Naive thymus-derived CD8-positive, alpha-beta T cell (primary cell): ENCODE measurements at regions not wholly inside any gene's neighbourhood (a gene's known extent, or its start where the extent isn't known, plus 50 kb on each side); places are given as distances from the start of the nearest gene placed in this dataset.
A peak's percentile ranks its signal among the peaks of the same experiment; 100 is the strongest.

Experiments
- ATAC-seq, 2 donors: fragments of 150-1000 bp; cut with Tn5 transposase in 1 of 2; sonication (Bioruptor Pico), chemical (Tn5 transposase) in 1 of 2; 1 replicate in 1 of 2; 2 replicates in 1 of 2; pipeline ENCODE4 v1.10.0; 2021; ENCODE audit warnings: mild to moderate bottlenecking in 2 of 2, moderate library complexity in 2 of 2
- POLR2A ChIA-PET: fragments of 350-600 bp; sonication (Branson Sonifier 250); formaldehyde crosslinking; loops from one replicate; lab custom pipeline; 2021; ENCODE audit warnings: antibody characterized with exemption; lab: Charles Lee
- DNase-seq, 10 donors: peaks; one replicate each; pipeline versions ENCODE4 v3.0.0 to v3.0.0-alpha.2; 2020 to 2022
- H3K27ac Mint-ChIP-seq, 10 donors: one replicate each; pipeline ENCODE4 v1.8.0; 2020 to 2022; ENCODE audit warnings: mild to moderate bottlenecking in 10 of 10, mixed read lengths in 10 of 10, moderate library complexity in 4 of 10, inconsistent platforms in 1 of 10
- H3K27me3 Mint-ChIP-seq, 5 donors: one replicate each; pipeline ENCODE4 v1.8.0; 2021 to 2022; ENCODE audit warnings: mixed read lengths in 5 of 5
- H3K36me3 Mint-ChIP-seq, 3 donors: one replicate each; pipeline ENCODE4 v1.8.0; 2020 to 2022; ENCODE audit warnings: mixed read lengths in 3 of 3, mild to moderate bottlenecking in 2 of 3, inconsistent platforms in 1 of 3
- H3K4me1 Mint-ChIP-seq, 4 donors: one replicate each; pipeline ENCODE4 v1.8.0; 2021 to 2022; ENCODE audit warnings: mixed read lengths in 4 of 4
- H3K4me3 Mint-ChIP-seq, 10 donors: one replicate each; pipeline ENCODE4 v1.8.0; 2020 to 2022; ENCODE audit warnings: mild to moderate bottlenecking in 10 of 10, mixed read lengths in 10 of 10, moderate library complexity in 6 of 10, inconsistent platforms in 1 of 10
- H3K9me3 Mint-ChIP-seq, 9 donors: one replicate each; pipeline ENCODE4 v1.8.0; 2020 to 2022; ENCODE audit warnings: mixed read lengths in 9 of 9, mild to moderate bottlenecking in 3 of 9, inconsistent platforms in 1 of 9, moderate library complexity in 1 of 9

DNA sequence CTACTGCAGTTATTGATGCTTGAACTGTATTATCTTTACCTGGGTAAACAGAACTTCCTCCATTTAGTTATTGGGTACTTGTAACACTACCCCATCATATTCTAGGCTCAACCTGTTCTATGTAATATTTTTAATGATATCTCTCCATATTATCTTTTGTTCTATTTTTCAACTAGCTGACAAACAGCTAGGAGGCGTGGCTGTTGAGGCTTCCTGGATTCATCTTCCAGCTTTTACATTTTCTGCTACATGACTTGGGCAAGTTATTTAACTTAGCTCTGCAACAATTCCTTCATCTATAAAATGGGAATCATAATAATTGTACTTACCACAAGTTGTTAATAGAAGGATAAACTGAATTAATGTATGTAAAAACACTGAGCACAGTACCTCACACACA is 349.3 kb downstream of the PTTG2 start:
- DNase-seq (no peak), ATAC-seq (no peak)
- peaks cover 21 to 60% (median 52%) of the 10 kb centered on the region in 4 donors for H3K4me1 Mint-ChIP-seq
- no peaks in the 10 kb centered on the region for H3K27me3 Mint-ChIP-seq
- H3K36me3 Mint-ChIP-seq = no peaks in the 10 kb centered on the region
- no peak overlapping the region for H3K4me3 Mint-ChIP-seq
- POLR2A ChIA-PET = no interaction called here
- H3K9me3 Mint-ChIP-seq = no peaks in the 10 kb centered on the region
- H3K27ac Mint-ChIP-seq = no peak overlapping the region

DNA sequence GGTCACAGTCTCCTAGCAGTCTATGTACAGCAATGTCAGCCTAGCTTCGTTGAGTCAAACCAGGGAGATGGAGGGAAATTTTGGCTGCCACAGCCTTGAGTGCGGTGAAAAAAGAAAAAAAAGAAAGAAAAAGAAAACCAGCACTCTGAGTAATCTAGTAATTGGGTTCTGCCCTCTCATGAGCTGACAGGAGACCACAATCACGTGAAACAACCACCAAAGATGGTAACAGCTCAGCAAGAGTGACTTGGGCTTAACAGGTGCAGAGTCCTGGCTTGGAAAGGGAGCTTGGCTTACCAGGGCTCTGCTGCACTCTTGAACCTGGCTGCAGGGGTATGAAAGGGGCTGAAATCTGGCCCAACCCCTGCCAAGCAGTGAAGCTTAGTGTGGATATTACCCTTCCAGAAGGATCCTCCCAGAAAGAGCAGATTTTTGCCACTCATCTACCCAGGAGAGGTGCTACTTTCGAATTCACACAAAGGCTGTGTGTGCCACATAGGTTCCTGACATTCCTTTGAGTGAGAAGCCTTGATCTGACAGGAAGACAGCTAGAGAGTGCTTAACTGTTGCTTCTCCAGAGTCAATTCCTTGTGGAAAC is 350.3 kb downstream of the PTTG2 start:
- ATAC-seq (peak; percentile 98 to 99), DNase-seq (peak in 9 of 10 donors; percentile 41 to 85 (median 69))
- H3K4me3 Mint-ChIP-seq = peak overlapping the region; percentile 29 to 82 (median 64)
- H3K27ac Mint-ChIP-seq = peak overlapping the region; percentile 50 to 93 (median 86)
- POLR2A ChIA-PET = interaction anchor here (1.1 to 1.7 kb wide), 3 partner anchors 10 to 356 kb away, joined by 4 to 5 read pairs (median 4); no protein-coding TSS in a partner anchor
- peaks cover 21 to 54% (median 50%) of the 10 kb centered on the region in 4 donors for H3K4me1 Mint-ChIP-seq
- no peaks in the 10 kb centered on the region for H3K9me3 Mint-ChIP-seq
- no peaks in the 10 kb centered on the region for H3K27me3 Mint-ChIP-seq
- H3K36me3 Mint-ChIP-seq = no peaks in the 10 kb centered on the region

DNA sequence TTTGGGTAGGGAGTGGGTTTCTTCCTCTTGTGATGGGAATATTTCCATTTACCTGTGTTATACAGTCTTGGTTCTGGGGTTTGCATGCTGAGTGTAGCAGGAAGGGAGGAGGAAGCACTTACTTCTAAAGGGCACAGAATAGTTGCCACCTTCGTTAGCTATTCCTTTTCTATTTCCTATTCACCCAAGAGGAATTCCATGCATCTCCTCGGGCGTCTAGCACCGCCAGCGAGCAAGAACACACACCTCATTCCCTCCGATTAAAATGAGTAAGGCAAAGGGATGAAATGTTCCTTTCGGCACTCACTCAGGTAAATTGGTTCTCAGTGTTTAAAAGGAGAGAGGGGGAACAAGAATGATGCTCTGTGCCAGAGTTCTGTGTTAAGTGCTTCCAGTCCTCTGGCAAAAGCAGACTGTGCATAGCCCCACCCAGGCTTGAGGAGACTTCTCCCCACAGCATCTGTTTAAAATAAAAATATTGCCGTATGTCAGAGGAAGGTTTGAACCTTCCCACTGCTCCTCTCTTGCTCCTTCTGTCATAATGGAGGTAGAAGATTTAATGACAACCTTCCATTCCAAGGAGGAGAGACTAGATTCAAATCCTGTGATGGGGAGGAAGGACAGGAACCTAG is 351.4 kb downstream of the PTTG2 start:
- H3K4me3 Mint-ChIP-seq = peak overlapping the region in 2 of 10 donors; percentile 4 to 15
- ATAC-seq (no peak), DNase-seq (no peak)
- H3K9me3 Mint-ChIP-seq = no peaks in the 10 kb centered on the region
- no peaks in the 10 kb centered on the region for H3K36me3 Mint-ChIP-seq
- POLR2A ChIA-PET = interaction anchor here (0.6 to 1.7 kb wide), 3 partner anchors 11 to 355 kb away, joined by 4 to 5 read pairs (median 4); no protein-coding TSS in a partner anchor
- peaks cover 21 to 46% (median 43%) of the 10 kb centered on the region in 4 donors for H3K4me1 Mint-ChIP-seq
- no peaks in the 10 kb centered on the region for H3K27me3 Mint-ChIP-seq
- H3K27ac Mint-ChIP-seq = peak overlapping the region in 2 of 10 donors; percentile 83 to 91

DNA sequence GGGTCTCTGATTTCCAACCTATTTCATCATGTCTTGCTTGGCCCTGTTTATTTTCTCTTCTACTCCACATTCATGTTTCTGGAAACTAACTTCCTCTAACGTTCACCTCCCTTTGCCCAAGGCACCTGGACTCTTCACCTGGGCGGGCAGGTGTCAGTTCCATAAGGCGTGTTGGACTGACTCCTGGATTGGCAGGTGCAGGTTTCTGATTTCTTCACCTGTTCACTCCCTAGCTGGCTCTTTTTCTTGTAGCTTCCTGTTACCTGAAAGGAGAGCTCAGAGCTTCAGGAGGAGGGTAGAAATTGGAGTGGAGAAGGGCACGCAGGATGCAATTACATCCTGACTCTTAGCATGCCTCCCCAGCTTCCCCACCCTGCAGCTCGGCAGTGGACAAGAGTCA is 350.8 kb upstream of the KLF3 start:
- peaks cover 21 to 39% (median 38%) of the 10 kb centered on the region in 4 donors for H3K4me1 Mint-ChIP-seq
- ATAC-seq (no peak), DNase-seq (no peak)
- no peaks in the 10 kb centered on the region for H3K9me3 Mint-ChIP-seq
- no peaks in the 10 kb centered on the region for H3K27me3 Mint-ChIP-seq
- H3K36me3 Mint-ChIP-seq = no peaks in the 10 kb centered on the region
- no peak overlapping the region for H3K4me3 Mint-ChIP-seq
- H3K27ac Mint-ChIP-seq = peak overlapping the region in 3 of 10 donors; percentile 20 to 65 (median 44)
- POLR2A ChIA-PET = interaction anchor here (1.4 kb wide), 1 partner anchor 359 kb away, joined by 4 read pairs; no protein-coding TSS in a partner anchor

DNA sequence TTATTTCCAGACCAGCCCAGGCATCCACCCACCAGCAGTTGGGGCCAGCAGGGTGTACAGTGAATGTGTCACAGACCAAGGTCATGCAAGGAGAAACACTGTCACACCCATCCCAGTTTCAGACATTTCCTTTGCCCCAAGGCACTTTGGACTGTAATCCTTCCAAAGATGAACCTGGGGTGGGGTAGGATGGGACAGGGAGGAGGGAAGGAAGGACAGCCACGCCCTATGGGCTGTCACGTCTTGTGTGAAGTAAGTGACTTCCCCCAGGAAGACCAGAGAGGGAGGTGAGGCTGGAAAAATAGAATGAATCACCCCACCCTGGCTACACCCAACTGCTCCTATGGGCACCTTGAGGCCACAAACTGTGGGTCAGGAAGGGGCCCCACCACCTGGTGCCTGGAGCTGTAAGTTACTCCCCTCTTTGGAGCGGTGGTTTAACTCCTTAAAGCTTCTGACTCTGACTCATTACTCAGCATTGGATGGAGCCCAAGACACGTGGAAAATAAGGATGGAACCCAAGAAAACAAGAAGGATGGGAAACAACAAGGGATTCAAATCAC is 349.9 kb upstream of the KLF3 start:
- DNase-seq (no peak), ATAC-seq (no peak)
- Mint-ChIP-seq H3K4me1 (peaks cover 24 to 43% (median 42%) of the 10 kb centered on the region in 4 donors), H3K27me3 (no peaks in the 10 kb centered on the region), H3K36me3 (no peaks in the 10 kb centered on the region), H3K9me3 (no peaks in the 10 kb centered on the region), H3K27ac (peak overlapping the region in 3 of 10 donors; percentile 14 to 61 (median 14)), H3K4me3 (no peak overlapping the region)
- POLR2A ChIA-PET = interaction anchor here (1.4 kb wide), 1 partner anchor 361 kb away, joined by 5 read pairs; no protein-coding TSS in a partner anchor

DNA sequence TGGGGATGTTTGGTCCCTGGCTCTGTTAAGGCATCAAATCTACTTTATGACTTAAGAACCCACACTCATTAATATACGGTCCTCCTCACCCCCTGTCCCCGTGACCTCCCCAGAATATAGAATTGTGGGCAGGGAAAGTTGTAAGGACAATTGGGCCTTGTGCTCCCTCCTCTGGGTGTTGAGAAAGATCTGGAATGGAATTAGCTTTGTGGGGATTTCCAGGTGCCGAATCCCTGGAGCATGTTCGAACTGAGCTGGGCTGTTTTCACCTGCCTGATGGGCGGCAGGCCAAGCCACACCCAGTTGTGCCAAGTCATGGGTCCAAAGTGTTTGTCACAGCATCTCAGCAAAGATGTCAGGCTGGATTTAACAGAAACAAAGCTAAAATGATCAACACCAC is 349.3 kb upstream of the KLF3 start:
- Mint-ChIP-seq H3K4me1 (peaks cover 24 to 44% (median 43%) of the 10 kb centered on the region in 4 donors), H3K27ac (peak overlapping the region in 2 of 10 donors; percentile 14 to 44)
- no peak for ATAC-seq

GRCh38 chr4:38315286-38315685 is 348.7 kb upstream of the KLF3 start:
- no peaks in the 10 kb centered on the region for H3K9me3 Mint-ChIP-seq
- no peaks in the 10 kb centered on the region for H3K27me3 Mint-ChIP-seq
- POLR2A ChIA-PET = interaction anchor here (1.4 kb wide), 1 partner anchor 360 kb away, joined by 5 read pairs; no protein-coding TSS in a partner anchor
- DNase-seq (no peak), ATAC-seq (no peak)
- H3K4me3 Mint-ChIP-seq = no peak overlapping the region
- peaks cover 23 to 44% (median 43%) of the 10 kb centered on the region in 4 donors for H3K4me1 Mint-ChIP-seq
- H3K36me3 Mint-ChIP-seq = no peaks in the 10 kb centered on the region
- H3K27ac Mint-ChIP-seq = peak overlapping the region in 2 of 10 donors; percentile 14 to 22

More for the DNA sequence above, 349.3 kb upstream of the KLF3 start:
- no peaks in the 10 kb centered on the region for H3K27me3 Mint-ChIP-seq
- POLR2A ChIA-PET = interaction anchor here (0.6 to 1.4 kb wide), 2 partner anchors 271 to 360 kb away, joined by 4 to 5 read pairs; no protein-coding TSS in a partner anchor
- no peak overlapping the region for H3K4me3 Mint-ChIP-seq
- DNase-seq = no peak
- no peaks in the 10 kb centered on the region for H3K36me3 Mint-ChIP-seq
- no peaks in the 10 kb centered on the region for H3K9me3 Mint-ChIP-seq

DNA sequence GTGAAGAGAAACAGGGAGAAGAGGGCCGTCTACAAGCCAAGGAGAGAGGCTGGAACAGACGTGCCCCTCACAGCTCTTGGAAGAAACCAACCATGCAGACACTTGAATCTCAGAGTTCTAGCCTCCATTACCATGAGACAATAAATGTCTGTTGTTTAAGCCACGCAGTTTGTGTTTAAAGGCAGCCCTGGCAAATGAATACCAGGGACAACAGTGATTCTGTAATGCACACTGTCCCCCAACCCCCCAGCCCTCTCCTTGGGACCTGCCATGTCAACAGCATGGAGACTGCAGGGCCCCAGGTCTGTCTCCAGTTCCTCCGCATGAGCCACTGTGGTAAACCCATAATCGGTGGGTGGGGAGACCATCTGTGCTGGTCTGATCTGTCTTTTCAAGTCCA is 348.0 kb upstream of the KLF3 start:
- H3K4me3 Mint-ChIP-seq = no peak overlapping the region
- ATAC-seq (no peak), DNase-seq (no peak)
- no peaks in the 10 kb centered on the region for H3K27me3 Mint-ChIP-seq
- no peaks in the 10 kb centered on the region for H3K36me3 Mint-ChIP-seq
- POLR2A ChIA-PET = no interaction called here
- no peak overlapping the region for H3K27ac Mint-ChIP-seq
- H3K9me3 Mint-ChIP-seq = no peaks in the 10 kb centered on the region
- peaks cover 22 to 44% (median 43%) of the 10 kb centered on the region in 4 donors for H3K4me1 Mint-ChIP-seq

- Mint-ChIP-seq H3K4me3 (peak overlapping the region in 4 of 10 donors; percentile 18 to 58 (median 34)), H3K27ac (peak overlapping the region in 4 of 10 donors; percentile 25 to 80 (median 54)), H3K4me1 (peaks cover 20 to 45% (median 44%) of the 10 kb centered on the region in 4 donors), H3K27me3 (no peaks in the 10 kb centered on the region), H3K36me3 (no peaks in the 10 kb centered on the region), H3K9me3 (no peaks in the 10 kb centered on the region)
- POLR2A ChIA-PET = interaction anchor here (0.6 to 4.7 kb wide), 4 partner anchors 197 to 358 kb away, joined by 3 to 49 read pairs (median 9); no protein-coding TSS in a partner anchor
- ATAC-seq = no peak
- no peak for DNase-seq
These were observed 346.8 kb upstream of the KLF3 start for GRCh38 chr4:38317041-38317674.

DNA sequence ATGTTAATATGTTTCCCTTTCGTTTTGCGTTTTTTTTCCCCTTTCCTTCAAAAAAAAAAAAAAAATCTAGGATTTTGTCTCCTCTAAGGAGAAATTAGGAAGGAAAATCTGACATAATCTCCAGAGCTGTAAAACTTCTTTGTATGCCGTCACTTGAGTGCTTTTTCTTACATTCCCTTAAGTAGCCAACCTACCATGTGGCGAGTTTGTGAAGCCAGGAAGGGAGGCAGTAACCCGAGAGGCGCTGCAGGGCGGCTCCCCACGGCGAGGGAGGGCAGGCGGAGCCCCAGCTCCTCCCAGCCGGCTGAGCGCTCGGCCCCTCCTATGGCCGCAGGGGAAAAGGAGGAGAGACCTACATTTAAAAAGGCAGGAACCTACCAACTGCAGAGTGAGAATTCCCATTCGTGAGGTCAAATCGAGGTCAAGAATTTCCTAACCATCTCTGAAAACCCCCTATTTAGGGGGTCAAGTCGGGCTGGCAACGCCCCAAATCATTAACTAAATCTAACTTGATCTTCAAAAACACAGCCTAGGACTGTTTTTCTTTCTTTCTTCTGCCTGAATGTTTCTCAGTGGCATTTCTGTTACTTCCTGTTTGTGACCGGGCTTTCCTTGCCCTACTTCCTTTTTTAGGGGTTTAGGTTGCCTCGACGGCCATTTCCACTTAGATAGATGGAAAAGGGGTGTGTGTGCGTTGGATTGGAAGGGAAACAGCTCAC is 345.1 kb upstream of the KLF3 start:
- Mint-ChIP-seq H3K27ac (peak overlapping the region; percentile 82 to 98 (median 94)), H3K27me3 (no peaks in the 10 kb centered on the region), H3K4me1 (peaks cover 25 to 59% (median 53%) of the 10 kb centered on the region in 4 donors), H3K36me3 (no peaks in the 10 kb centered on the region), H3K9me3 (no peaks in the 10 kb centered on the region), H3K4me3 (peak overlapping the region; percentile 72 to 92 (median 86))
- ATAC-seq (peak; percentile 76 to 85), DNase-seq (peak in 9 of 10 donors; percentile 32 to 60 (median 43))
- POLR2A ChIA-PET = interaction anchor here (0.6 to 4.7 kb wide), 14 partner anchors 9 to 356 kb away, joined by 3 to 49 read pairs (median 5); no protein-coding TSS in a partner anchor

DNA sequence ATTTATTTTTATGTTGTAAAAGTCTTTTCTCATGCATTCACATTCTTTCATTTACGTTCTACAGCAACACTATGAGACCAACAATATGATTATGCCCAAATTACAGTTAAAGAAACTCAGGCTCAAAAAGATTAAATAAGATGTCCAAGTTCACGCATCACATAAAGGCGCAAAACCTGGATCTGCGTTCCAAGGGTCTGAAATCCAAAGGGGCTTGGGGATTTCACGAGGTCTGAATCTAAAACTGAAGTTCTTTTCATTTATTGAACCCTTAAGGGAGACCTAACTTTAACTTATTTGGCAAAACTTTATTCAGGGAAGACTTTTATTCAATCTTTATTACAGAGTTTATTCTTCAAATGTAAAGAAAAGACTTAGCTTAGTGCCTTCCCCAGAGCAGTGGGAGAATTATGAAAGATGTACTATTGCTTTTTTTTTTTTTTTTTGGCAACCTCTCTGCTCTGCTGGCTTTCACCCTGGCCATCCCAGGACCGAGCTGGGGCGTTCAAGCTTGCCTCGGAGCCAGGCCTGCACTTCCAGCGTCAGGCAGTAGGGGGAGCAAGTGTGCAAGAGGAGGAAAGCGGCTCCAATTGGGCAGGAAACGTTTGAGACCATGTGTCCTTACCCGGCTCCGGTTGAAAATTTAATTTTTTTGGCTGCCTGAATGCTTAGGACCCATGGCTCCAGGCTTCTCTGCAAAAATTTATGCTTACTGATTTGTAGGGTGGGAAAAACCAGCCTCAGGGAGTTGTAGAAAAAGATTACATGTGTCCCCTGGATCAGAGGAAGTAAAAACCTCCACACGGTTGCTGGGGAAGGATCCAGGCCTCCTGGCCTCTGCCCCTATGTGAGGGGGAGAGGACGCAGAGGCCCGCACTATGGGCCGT is 344.3 kb upstream of the KLF3 start:
- DNase-seq (peak; percentile 72 to 95 (median 86)), ATAC-seq (peak; percentile 69 to 76)
- Mint-ChIP-seq H3K4me3 (peak overlapping the region; percentile 72 to 92 (median 86)), H3K27me3 (no peaks in the 10 kb centered on the region), H3K4me1 (peaks cover 29 to 67% (median 54%) of the 10 kb centered on the region in 4 donors), H3K9me3 (no peaks in the 10 kb centered on the region), H3K36me3 (no peaks in the 10 kb centered on the region), H3K27ac (peak overlapping the region; percentile 82 to 98 (median 94))
- POLR2A ChIA-PET = interaction anchor here (0.5 to 4.7 kb wide), 13 partner anchors 9 to 356 kb away, joined by 3 to 49 read pairs (median 5); no protein-coding TSS in a partner anchor
